AG09319 (cell line): ENCODE measurements at regions not wholly inside any gene's neighbourhood (a gene's known extent, or its start where the extent isn't known, plus 50 kb on each side); places are given as distances from the start of the nearest gene placed in this dataset.

ENCODE experiments used
- DNase-seq: peaks from one replicate; pipeline ENCODE4 v3.0.0-alpha.2; 2010; ENCODE audit warnings: low read depth; ENCODE audit errors: extremely low read depth
- CTCF ChIP-seq: IDR thresholded peaks from 2 replicates; pipeline ENCODE4 v1.5.1; 2011; ENCODE audit warnings: low read depth, mild to moderate bottlenecking, inconsistent platforms, low read length, moderate library complexity

DNA sequence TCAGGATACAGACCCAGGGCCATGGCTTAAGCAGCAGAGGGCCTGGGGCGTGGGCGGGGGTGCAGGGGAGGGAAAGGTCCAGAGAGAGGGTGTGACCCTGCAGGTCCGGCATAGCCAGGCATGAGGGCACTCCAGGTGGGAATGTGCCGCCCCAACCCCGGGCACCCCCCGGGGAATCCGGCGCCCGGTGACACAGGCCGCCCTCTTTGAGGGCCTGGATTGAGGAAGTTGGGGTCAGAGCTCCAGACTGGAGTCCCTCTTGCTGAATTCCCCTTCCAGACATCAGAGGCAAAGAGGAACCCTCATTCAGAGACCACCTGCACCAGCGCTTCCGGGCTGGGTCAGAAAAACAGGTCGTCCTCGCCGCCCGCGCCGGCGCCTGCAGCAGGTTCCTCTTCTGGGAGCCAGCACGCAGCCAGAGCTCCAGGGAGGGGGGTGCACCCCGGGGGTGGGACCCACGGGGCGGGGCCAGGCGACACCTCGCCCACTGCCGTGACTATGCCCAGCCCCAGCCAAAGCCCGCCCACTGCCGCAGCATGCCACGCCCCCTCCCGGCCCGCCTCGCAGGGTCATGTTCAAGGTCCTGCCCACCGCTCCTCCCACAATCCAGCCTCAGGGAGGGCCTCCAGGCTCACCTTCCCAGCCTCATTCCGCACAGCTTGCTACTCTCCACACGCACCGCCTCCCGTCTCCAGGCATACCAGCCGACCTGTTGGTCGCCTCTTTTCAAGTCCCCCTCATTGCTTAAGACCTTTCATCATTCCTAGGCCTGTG lies 98.3 kb upstream of the ID2 start:
- TF ChIP-seq CTCF: no peak
- DNase-seq: no peak

GRCh38 chr2:8584174-8585066 lies 97.4 kb upstream of the ID2 start:
- TF ChIP-seq CTCF: no peak
- DNase-seq: no peak

GRCh38 chr2:8586457-8587051 lies 95.3 kb upstream of the ID2 start:
- DNase-seq: no peak
- no peak for TF ChIP-seq CTCF

DNA sequence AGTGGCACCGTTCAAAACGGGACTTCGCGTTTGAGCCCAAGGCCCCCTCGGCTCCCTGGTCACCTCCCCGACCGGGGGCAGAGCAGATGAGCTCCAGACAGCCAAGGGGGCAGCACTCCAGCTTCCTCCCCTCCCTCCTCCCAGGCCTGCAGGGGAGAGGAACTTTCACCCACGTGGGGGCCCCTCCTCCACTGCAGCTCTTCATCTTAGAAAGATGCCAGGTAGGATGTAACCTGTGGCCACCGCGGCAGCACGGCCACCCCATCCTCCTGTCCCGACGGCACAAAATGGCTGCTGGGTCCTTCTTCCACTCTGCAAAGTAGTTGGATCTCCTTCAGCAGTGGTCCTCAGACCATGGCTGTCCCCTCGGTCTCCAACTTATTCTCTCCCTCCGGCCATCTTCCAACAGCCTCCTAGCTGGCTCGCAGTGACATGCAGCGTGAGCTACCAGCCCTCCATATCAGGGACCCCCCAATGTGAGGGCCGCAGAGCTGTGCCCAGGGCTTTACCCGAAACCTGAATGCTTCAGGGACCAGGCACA lies 94.5 kb upstream of the ID2 start:
- no peak for TF ChIP-seq CTCF
- DNase-seq: no peak

DNA sequence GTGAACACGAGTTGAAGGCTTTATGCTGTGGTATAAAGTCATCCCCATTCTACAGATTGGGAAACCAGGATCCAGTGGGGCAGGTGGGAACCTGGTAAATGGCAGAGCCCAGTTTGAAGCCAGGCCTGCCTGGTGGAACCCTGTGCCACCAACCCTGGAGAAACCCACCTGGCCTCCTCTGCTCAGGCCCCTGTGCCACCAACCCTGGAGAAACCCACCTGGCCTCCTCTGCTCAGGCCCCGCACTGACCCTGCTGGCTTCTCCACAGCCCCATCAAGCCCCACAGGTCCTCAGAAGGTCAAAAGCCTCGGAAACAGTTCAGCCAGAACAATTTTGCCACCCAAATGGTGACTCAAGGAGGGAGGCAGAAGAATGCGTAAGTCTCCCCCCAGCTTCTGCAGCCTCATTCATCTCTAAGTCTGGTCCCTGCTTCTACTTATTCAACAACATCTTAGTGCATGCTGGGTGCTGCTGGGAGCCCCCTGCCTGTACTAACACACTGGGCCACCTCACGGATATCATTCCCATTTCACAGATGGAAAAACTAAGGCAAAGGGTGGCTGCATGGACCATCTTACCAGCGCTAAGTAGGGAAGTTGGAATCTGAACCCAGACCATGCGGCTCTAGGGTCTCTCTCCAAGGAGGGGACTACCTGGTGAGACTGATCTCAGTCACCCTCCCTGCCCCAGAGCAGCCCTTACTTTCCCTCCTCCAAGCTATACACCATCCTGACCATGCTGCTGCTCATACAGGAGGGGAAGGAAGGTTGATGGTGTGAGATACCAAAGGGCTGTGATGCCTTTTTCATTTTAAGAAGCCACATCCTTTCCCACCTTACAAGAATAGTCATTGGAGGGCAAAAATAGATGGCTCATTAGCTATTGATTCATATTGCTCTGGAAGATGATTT lies 93.7 kb upstream of the ID2 start:
- no peak for TF ChIP-seq CTCF
- no peak for DNase-seq

DNA sequence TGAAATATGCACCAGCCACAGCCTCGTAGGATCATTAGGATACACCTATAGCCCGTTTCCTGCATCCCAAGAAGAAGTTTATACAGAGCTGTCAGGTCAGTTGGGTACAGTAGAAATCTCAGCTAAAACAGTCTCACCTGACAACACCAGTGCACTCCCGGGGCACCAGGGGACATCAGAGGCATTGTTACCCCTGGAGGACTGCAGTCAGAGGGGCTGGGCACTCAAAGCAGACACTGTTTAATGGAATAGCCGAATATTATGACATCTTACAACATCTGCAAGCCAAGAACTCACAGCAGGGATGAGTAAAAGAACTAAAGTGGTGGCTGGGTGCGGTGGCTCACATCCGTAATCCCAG lies 93.0 kb upstream of the ID2 start:
- TF ChIP-seq CTCF: no peak
- DNase-seq: no peak
